ENCODE measurements at regions not wholly inside any gene's neighbourhood (a gene's known extent, or its start where the extent isn't known, plus 50 kb on each side); places are given as distances from the start of the nearest gene placed in this dataset.
A peak's percentile ranks its signal among the peaks of the same experiment; 100 is the strongest.

DNA sequence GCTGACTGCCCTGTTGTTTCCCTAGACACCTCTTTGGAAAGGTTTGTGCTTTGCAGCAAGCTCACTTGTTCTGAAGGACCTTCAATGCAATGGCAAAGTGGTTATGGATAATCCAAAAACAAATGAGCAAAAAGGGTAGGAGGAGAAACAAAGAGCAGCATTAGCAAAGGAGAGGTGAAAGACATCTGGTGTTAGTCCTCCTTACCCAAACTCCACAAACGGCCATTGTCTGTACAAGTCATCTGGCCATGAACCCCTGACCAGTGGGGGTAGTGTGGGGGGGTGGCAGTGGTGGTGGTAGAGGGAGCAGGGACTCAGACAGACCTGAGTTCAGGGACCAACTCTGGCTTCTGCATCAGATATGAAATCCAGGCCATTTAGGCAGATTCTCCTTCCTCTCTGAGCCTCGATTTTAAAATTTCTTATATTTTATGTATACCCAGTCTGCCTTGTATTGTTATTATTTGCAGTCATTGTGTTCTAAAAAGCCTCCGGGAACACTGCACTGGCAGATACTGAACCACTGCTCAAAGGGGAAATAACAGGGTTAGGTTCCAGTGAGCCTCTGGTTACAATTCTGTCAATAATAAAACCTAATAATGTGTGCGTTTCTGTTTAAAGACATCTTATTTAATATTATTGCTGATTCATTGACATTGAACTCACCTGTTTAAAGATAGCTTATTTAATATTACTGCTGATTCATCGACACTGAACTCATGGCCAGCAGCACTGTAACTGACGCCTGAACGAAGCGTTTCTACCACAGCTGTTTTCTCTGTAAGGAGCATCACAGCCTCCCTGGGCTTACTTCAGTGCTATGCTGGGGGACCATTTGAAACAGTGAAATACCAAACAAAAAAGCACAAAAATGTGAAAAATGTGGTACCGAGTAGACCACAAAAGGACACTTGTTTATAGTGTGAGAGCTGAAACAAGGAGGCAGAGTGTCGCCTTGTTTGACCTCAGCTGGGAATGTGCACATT lies 156.0 kb downstream of the SEC61B start:
- no peak for TF ChIP-seq GABPA (IDR thresholded peaks at IDR 0.05; ENCODE audit: low read depth, low read length)
- TF ChIP-seq GABPA (CRISPR knock-in tag; IDR thresholded peaks at IDR 0.05; ENCODE audit: low read depth): no peak
- no peak for TF ChIP-seq PAX8 (CRISPR knock-in tag; IDR thresholded peaks at IDR 0.05; ENCODE audit: borderline replicate concordance)
- no peak for TF ChIP-seq ZNF674 (CRISPR knock-in tag; IDR thresholded peaks at IDR 0.05; ENCODE audit: low read depth)
- TF ChIP-seq, protein P1, sequence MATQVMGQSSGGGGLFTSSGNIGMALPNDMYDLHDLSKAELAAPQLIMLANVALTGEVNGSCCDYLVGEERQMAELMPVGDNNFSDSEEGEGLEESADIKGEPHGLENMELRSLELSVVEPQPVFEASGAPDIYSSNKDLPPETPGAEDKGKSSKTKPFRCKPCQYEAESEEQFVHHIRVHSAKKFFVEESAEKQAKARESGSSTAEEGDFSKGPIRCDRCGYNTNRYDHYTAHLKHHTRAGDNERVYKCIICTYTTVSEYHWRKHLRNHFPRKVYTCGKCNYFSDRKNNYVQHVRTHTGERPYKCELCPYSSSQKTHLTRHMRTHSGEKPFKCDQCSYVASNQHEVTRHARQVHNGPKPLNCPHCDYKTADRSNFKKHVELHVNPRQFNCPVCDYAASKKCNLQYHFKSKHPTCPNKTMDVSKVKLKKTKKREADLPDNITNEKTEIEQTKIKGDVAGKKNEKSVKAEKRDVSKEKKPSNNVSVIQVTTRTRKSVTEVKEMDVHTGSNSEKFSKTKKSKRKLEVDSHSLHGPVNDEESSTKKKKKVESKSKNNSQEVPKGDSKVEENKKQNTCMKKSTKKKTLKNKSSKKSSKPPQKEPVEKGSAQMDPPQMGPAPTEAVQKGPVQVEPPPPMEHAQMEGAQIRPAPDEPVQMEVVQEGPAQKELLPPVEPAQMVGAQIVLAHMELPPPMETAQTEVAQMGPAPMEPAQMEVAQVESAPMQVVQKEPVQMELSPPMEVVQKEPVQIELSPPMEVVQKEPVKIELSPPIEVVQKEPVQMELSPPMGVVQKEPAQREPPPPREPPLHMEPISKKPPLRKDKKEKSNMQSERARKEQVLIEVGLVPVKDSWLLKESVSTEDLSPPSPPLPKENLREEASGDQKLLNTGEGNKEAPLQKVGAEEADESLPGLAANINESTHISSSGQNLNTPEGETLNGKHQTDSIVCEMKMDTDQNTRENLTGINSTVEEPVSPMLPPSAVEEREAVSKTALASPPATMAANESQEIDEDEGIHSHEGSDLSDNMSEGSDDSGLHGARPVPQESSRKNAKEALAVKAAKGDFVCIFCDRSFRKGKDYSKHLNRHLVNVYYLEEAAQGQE (IDR thresholded peaks at IDR 0.05; ENCODE audit: borderline replicate concordance in 1 of 2, low read depth in 1 of 2, low read length in 2 of 2): no peak
- no peak for TF ChIP-seq ATF1 (CRISPR knock-in tag; IDR thresholded peaks at IDR 0.05)
- no peak for TF ChIP-seq USF2 (IDR thresholded peaks at IDR 0.05; ENCODE audit: low read depth, low read length)
- TF ChIP-seq USF2 (CRISPR knock-in tag; IDR thresholded peaks at IDR 0.05; ENCODE audit: borderline replicate concordance): no peak
- TF ChIP-seq TBX3 (IDR thresholded peaks at IDR 0.05; ENCODE audit: borderline replicate concordance): no peak
- no peak for TF ChIP-seq ZNF619 (CRISPR knock-in tag; IDR thresholded peaks at IDR 0.05)
- TF ChIP-seq, protein P2, sequence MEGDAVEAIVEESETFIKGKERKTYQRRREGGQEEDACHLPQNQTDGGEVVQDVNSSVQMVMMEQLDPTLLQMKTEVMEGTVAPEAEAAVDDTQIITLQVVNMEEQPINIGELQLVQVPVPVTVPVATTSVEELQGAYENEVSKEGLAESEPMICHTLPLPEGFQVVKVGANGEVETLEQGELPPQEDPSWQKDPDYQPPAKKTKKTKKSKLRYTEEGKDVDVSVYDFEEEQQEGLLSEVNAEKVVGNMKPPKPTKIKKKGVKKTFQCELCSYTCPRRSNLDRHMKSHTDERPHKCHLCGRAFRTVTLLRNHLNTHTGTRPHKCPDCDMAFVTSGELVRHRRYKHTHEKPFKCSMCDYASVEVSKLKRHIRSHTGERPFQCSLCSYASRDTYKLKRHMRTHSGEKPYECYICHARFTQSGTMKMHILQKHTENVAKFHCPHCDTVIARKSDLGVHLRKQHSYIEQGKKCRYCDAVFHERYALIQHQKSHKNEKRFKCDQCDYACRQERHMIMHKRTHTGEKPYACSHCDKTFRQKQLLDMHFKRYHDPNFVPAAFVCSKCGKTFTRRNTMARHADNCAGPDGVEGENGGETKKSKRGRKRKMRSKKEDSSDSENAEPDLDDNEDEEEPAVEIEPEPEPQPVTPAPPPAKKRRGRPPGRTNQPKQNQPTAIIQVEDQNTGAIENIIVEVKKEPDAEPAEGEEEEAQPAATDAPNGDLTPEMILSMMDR (CRISPR knock-in tag; IDR thresholded peaks at IDR 0.05): no peak
- TF ChIP-seq MAFK (conservative IDR thresholded peaks at IDR 0.05 in 1 of 2, IDR thresholded peaks at IDR 0.05 in 1 of 2; ENCODE audit: low read length in 2 of 2): peak; percentile 27 to 64; a peak in 2 of 4 replicates
- TF ChIP-seq ZKSCAN1 (IDR thresholded peaks at IDR 0.05; ENCODE audit: low read length): no peak
